Osteoblast (primary cell): ENCODE measurements at regions not wholly inside any gene's neighbourhood (a gene's known extent, or its start where the extent isn't known, plus 50 kb on each side); places are given as distances from the start of the nearest gene placed in this dataset.
A peak's percentile ranks its signal among the peaks of the same experiment; 100 is the strongest.

Experiments used
- DNase-seq: peaks from one replicate; pipeline ENCODE4 v3.0.0; 2011; ENCODE audit warnings: low spot score, mixed read lengths; ENCODE audit not compliant: insufficient read length; ENCODE audit errors: missing footprints
- H2AFZ ChIP-seq: 2 replicates; pipeline ENCODE4 v1.6.0; 2011; ENCODE audit warnings: mild to moderate bottlenecking, low read length
- H3K27ac ChIP-seq: 2 replicates; pipeline ENCODE4 v1.5.1; 2011; ENCODE audit warnings: mild to moderate bottlenecking, low read depth, low read length, moderate library complexity
- H3K27me3 ChIP-seq: 2 replicates; pipeline ENCODE4 v1.6.0; 2012; ENCODE audit warnings: mild to moderate bottlenecking, control low read depth, inconsistent platforms, low read length, moderate library complexity; ENCODE audit not compliant: insufficient read depth
- H3K36me3 ChIP-seq: 2 replicates; pipeline ENCODE4 v1.5.1; 2011; ENCODE audit warnings: mild to moderate bottlenecking, low read length, control low read depth, moderate library complexity; ENCODE audit not compliant: insufficient read depth
- H3K4me1 ChIP-seq: 2 replicates; pipeline ENCODE4 v1.5.1; 2011; ENCODE audit warnings: mild to moderate bottlenecking, low read length, control low read depth, moderate library complexity; ENCODE audit not compliant: insufficient read depth
- H3K4me2 ChIP-seq: 2 replicates; pipeline ENCODE4 v1.6.0; 2011; ENCODE audit warnings: mild to moderate bottlenecking, low read length; ENCODE audit not compliant: insufficient read depth
- H3K4me3 ChIP-seq: fragments of 200-600 bp; sonication (generic); 3 replicates; pipeline ENCODE4 v1.5.1; 2012; ENCODE audit warnings: mild to moderate bottlenecking, low read length, inconsistent platforms; ENCODE audit not compliant: insufficient read depth
- H3K79me2 ChIP-seq: 2 replicates; pipeline ENCODE4 v1.6.0; 2012; ENCODE audit warnings: mild to moderate bottlenecking, low read length, control low read depth, inconsistent platforms; ENCODE audit not compliant: insufficient read depth
- H3K9me3 ChIP-seq: 2 replicates; pipeline ENCODE4 v1.5.1; 2011; ENCODE audit warnings: low read depth, low read length, control low read depth
- H4K20me1 ChIP-seq: 2 replicates; pipeline ENCODE4 v1.6.0; 2012; ENCODE audit warnings: mild to moderate bottlenecking, low read length, control low read depth; ENCODE audit not compliant: insufficient read depth
- CTCF ChIP-seq: IDR thresholded peaks from 2 replicates; pipeline ENCODE4 v1.5.1; 2011; ENCODE audit warnings: mild to moderate bottlenecking, low read depth, low read length, moderate library complexity; ENCODE audit errors: extremely low read depth

- Histone ChIP-seq H4K20me1 (no peaks in the 10 kb centered on the region), H3K27ac (peak overlapping the region; percentile 53), H3K27me3 (no peaks in the 10 kb centered on the region), H3K4me1 (peaks cover 10% of the 10 kb centered on the region), H2AFZ (peak overlapping the region; percentile 47), H3K9me3 (no peaks in the 10 kb centered on the region), H3K4me2 (no peak overlapping the region), H3K36me3 (no peaks in the 10 kb centered on the region), H3K4me3 (no peak overlapping the region), H3K79me2 (no peaks in the 10 kb centered on the region)
- no peak for DNase-seq
- TF ChIP-seq CTCF = no peak
Measured at GRCh38 chr3:153614140-153614539, 452.1 kb downstream of the RAP2B start.

- H2AFZ ChIP-seq = peak overlapping the region; percentile 47
Measured at GRCh38 chr3:153614563-153614962, 452.5 kb downstream of the RAP2B start.

GRCh38 chr3:153615863-153616262 is 453.8 kb downstream of the RAP2B start:
- Histone ChIP-seq H2AFZ (no peak overlapping the region), H4K20me1 (no peaks in the 10 kb centered on the region), H3K4me3 (no peak overlapping the region), H3K27ac (no peak overlapping the region), H3K36me3 (no peaks in the 10 kb centered on the region), H3K4me2 (no peak overlapping the region), H3K79me2 (no peaks in the 10 kb centered on the region), H3K27me3 (no peaks in the 10 kb centered on the region), H3K9me3 (no peaks in the 10 kb centered on the region), H3K4me1 (peaks cover 10% of the 10 kb centered on the region)
- no peak for TF ChIP-seq CTCF
- DNase-seq = no peak

More at GRCh38 chr3:153614563-153614962, 452.5 kb downstream of the RAP2B start:
- no peaks in the 10 kb centered on the region for H4K20me1 ChIP-seq
- H3K4me3 ChIP-seq = no peak overlapping the region
- H3K27me3 ChIP-seq = no peaks in the 10 kb centered on the region
- no peak for TF ChIP-seq CTCF
- DNase-seq = no peak
- H3K79me2 ChIP-seq = no peaks in the 10 kb centered on the region
- no peaks in the 10 kb centered on the region for H3K36me3 ChIP-seq
- no peak overlapping the region for H3K4me2 ChIP-seq
- H3K9me3 ChIP-seq = no peaks in the 10 kb centered on the region
- peaks cover 10% of the 10 kb centered on the region for H3K4me1 ChIP-seq
- peak overlapping the region; percentile 53 for H3K27ac ChIP-seq

- H2AFZ ChIP-seq = no peak overlapping the region
- no peak for DNase-seq
- no peaks in the 10 kb centered on the region for H3K79me2 ChIP-seq
- no peaks in the 10 kb centered on the region for H3K36me3 ChIP-seq
- no peaks in the 10 kb centered on the region for H4K20me1 ChIP-seq
- H3K9me3 ChIP-seq = no peaks in the 10 kb centered on the region
- peaks cover 10% of the 10 kb centered on the region for H3K4me1 ChIP-seq
- no peak overlapping the region for H3K4me2 ChIP-seq
- no peak overlapping the region for H3K27ac ChIP-seq
- H3K4me3 ChIP-seq = no peak overlapping the region
- no peak for TF ChIP-seq CTCF
- no peaks in the 10 kb centered on the region for H3K27me3 ChIP-seq
Measured at GRCh38 chr3:153617463-153617862, 455.4 kb downstream of the RAP2B start.
